HG02798 (cell line): ENCODE measurements at regions not wholly inside any gene's neighbourhood (a gene's known extent, or its start where the extent isn't known, plus 50 kb on each side); places are given as distances from the start of the nearest gene placed in this dataset.

Source experiments
- ATAC-seq: cut with Tn5 transposase; IDR thresholded peaks from one replicate; pipeline ENCODE4 v1.9.1; 2021; ENCODE audit warnings: mild to moderate bottlenecking; ENCODE audit not compliant: unreplicated experiment, poor library complexity

GRCh38 chr14:98138666-98139065 lies 1133.3 kb downstream of the BCL11B start:
- ATAC-seq = no peak

- ATAC-seq = no peak
Measured at GRCh38 chr14:98140862-98141530, 1131.0 kb downstream of the BCL11B start.

- no peak for ATAC-seq
Measured at GRCh38 chr14:98143566-98143965, 1128.4 kb downstream of the BCL11B start.

- ATAC-seq = no peak
Measured at GRCh38 chr14:98144964-98145363, 1127.0 kb downstream of the BCL11B start.

- no peak for ATAC-seq
Measured at GRCh38 chr14:98146416-98146815, 1125.6 kb downstream of the BCL11B start.

GRCh38 chr14:98154254-98154653 lies 1117.7 kb downstream of the BCL11B start:
- ATAC-seq = no peak

- no peak for ATAC-seq
Measured at GRCh38 chr14:98156411-98156810, 1115.6 kb downstream of the BCL11B start.

- no peak for ATAC-seq
Measured at GRCh38 chr14:98160901-98161300, 1111.1 kb downstream of the BCL11B start.

GRCh38 chr14:98161356-98161755 lies 1110.6 kb downstream of the BCL11B start:
- ATAC-seq = no peak

GRCh38 chr14:98162856-98163805 lies 1108.9 kb downstream of the BCL11B start:
- no peak for ATAC-seq

GRCh38 chr14:98163873-98164272 lies 1108.1 kb downstream of the BCL11B start:
- ATAC-seq = no peak

GRCh38 chr14:98165976-98166375 lies 1106.0 kb downstream of the BCL11B start:
- ATAC-seq = no peak

GRCh38 chr14:98167275-98167674 lies 1104.7 kb downstream of the BCL11B start:
- no peak for ATAC-seq

GRCh38 chr14:98167705-98168104 lies 1104.3 kb downstream of the BCL11B start:
- no peak for ATAC-seq

- ATAC-seq = no peak
Measured at GRCh38 chr14:98168211-98168985, 1103.6 kb downstream of the BCL11B start.

- no peak for ATAC-seq
Measured at GRCh38 chr14:98169170-98169587, 1102.8 kb downstream of the BCL11B start.

- ATAC-seq = no peak
Measured at GRCh38 chr14:98170575-98170974, 1101.4 kb downstream of the BCL11B start.

GRCh38 chr14:98171654-98172053 lies 1100.3 kb downstream of the BCL11B start:
- ATAC-seq = no peak

GRCh38 chr14:98172243-98172778 lies 1099.7 kb downstream of the BCL11B start:
- no peak for ATAC-seq

GRCh38 chr14:98173305-98173704 lies 1098.7 kb downstream of the BCL11B start:
- ATAC-seq = no peak
